ENCODE measurements at regions not wholly inside any gene's neighbourhood (a gene's known extent, or its start where the extent isn't known, plus 50 kb on each side); places are given as distances from the start of the nearest gene placed in this dataset.

DNA sequence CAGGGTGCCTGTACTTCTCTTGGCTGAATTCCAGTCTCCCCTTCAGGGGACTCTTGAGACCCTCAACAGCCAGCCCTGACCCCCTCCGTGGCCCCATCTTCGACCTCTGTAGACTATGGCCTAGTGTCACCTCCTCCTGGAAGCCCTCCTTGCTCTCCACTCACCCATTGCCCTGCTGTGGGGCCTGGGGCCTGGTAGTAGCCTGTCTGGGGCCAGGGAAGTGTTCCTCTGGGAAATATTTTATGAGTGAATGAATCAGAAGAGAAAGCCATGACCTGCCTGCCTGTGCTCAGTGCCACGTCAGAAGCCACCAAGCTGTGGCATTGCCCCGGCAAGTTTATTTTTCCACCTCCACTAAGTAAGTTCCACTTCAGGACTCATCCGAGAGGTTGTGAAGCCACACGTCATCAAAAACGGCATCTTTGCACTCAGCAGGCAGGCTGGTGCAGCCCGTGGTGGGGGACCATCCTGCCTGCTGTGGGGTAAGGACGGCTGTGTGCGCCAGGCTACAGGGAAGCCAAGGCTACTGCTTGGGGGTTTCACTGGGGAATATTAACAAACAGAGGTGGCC, 59.6 kb upstream of the PPARA start:
- TF ChIP-seq POLR2AphosphoS5 (IDR thresholded peaks at IDR 0.05; ENCODE audit: low read depth, low read length) (no peak), POLR2A (IDR thresholded peaks at IDR 0.05; ENCODE audit: low read depth, low read length) (no peak)

All from GM12892 (cell line).